Type B pancreatic cell (in vitro differentiated cells): ENCODE measurements at regions not wholly inside any gene's neighbourhood (a gene's known extent, or its start where the extent isn't known, plus 50 kb on each side); places are given as distances from the start of the nearest gene placed in this dataset.

ENCODE experiments used
- DNase-seq: peaks from one replicate; pipeline ENCODE4 v3.0.0; 2021; ENCODE audit warnings: mixed read lengths; ENCODE audit not compliant: unreplicated experiment; ENCODE audit errors: extremely low spot score
- H3K27ac Mint-ChIP-seq: 2 replicates; pipeline ENCODE4 v1.8.0; 2021; ENCODE audit warnings: mild to moderate bottlenecking, mixed read lengths
- H3K27me3 Mint-ChIP-seq: 2 replicates; pipeline ENCODE4 v1.8.0; 2021; ENCODE audit warnings: mixed read lengths
- H3K36me3 Mint-ChIP-seq: 2 replicates; pipeline ENCODE4 v1.8.0; 2021; ENCODE audit warnings: mixed read lengths
- H3K4me1 Mint-ChIP-seq: one replicate; pipeline ENCODE4 v1.8.0; 2021; ENCODE audit warnings: mixed read lengths; ENCODE audit not compliant: unreplicated experiment
- H3K4me3 Mint-ChIP-seq: 2 replicates; pipeline ENCODE4 v1.8.0; 2021; ENCODE audit warnings: mild to moderate bottlenecking, mixed read lengths
- H3K9me3 Mint-ChIP-seq: 2 replicates; pipeline ENCODE4 v1.8.0; 2021; ENCODE audit warnings: mixed read lengths
- CTCF ChIP-seq: fragments of 200-600 bp; sonication (generic); conservative IDR thresholded peaks from 2 replicates; pipeline ENCODE4 v1.5.0; 2021; ENCODE audit warnings: antibody characterized with exemption, mild to moderate bottlenecking

- DNase-seq: no peak
- Mint-ChIP-seq H3K4me3 (no peak overlapping the region), H3K36me3 (no peaks in the 10 kb centered on the region), H3K27me3 (peaks cover 50% of the 10 kb centered on the region), H3K4me1 (no peaks in the 10 kb centered on the region), H3K27ac (no peak overlapping the region), H3K9me3 (no peaks in the 10 kb centered on the region)
- no peak for TF ChIP-seq CTCF
Measured at GRCh38 chr21:35402061-35402460, 353.0 kb upstream of the RUNX1 start.

- DNase-seq: no peak
- TF ChIP-seq CTCF: no peak
- peaks cover 47% of the 10 kb centered on the region for H3K27me3 Mint-ChIP-seq
- H3K4me3 Mint-ChIP-seq: no peak overlapping the region
- no peaks in the 10 kb centered on the region for H3K4me1 Mint-ChIP-seq
- no peaks in the 10 kb centered on the region for H3K36me3 Mint-ChIP-seq
- no peak overlapping the region for H3K27ac Mint-ChIP-seq
- H3K9me3 Mint-ChIP-seq: no peaks in the 10 kb centered on the region
Measured at GRCh38 chr21:35401476-35401875, 352.4 kb upstream of the RUNX1 start.

- Mint-ChIP-seq H3K36me3 (no peaks in the 10 kb centered on the region), H3K27ac (no peak overlapping the region), H3K9me3 (peaks cover 5% of the 10 kb centered on the region), H3K27me3 (peaks cover 40% of the 10 kb centered on the region), H3K4me3 (no peak overlapping the region), H3K4me1 (no peaks in the 10 kb centered on the region)
- no peak for DNase-seq
- peak; percentile 68 for TF ChIP-seq CTCF
Measured at GRCh38 chr21:35400233-35400939, 351.3 kb upstream of the RUNX1 start.

- no peak overlapping the region for H3K27ac Mint-ChIP-seq
Measured at GRCh38 chr21:35399706-35400105, 350.6 kb upstream of the RUNX1 start.

GRCh38 chr21:35399002-35399530 is 350.0 kb upstream of the RUNX1 start:
- Mint-ChIP-seq H3K4me1 (no peaks in the 10 kb centered on the region), H3K27me3 (peaks cover 29% of the 10 kb centered on the region), H3K36me3 (no peaks in the 10 kb centered on the region), H3K4me3 (no peak overlapping the region), H3K27ac (no peak overlapping the region), H3K9me3 (peaks cover 5% of the 10 kb centered on the region)
- no peak for DNase-seq
- TF ChIP-seq CTCF: no peak

More at GRCh38 chr21:35399706-35400105, 350.6 kb upstream of the RUNX1 start:
- no peak for DNase-seq
- no peak for TF ChIP-seq CTCF
- Mint-ChIP-seq H3K4me3 (no peak overlapping the region), H3K4me1 (no peaks in the 10 kb centered on the region), H3K36me3 (no peaks in the 10 kb centered on the region), H3K9me3 (peaks cover 5% of the 10 kb centered on the region), H3K27me3 (peaks cover 34% of the 10 kb centered on the region)
